AG08395 (cell line): ENCODE measurements at regions not wholly inside any gene's neighbourhood (a gene's known extent, or its start where the extent isn't known, plus 50 kb on each side); places are given as distances from the start of the nearest gene placed in this dataset.

Experiments used
- DNase-seq: peaks from one replicate; pipeline ENCODE4 v3.0.0; 2012; ENCODE audit warnings: mixed read lengths, low spot score

GRCh38 chr13:60286707-60287106 lies 110.3 kb upstream of the TDRD3 start:
- DNase-seq, result no peak

- no peak for DNase-seq
These were observed 108.5 kb upstream of the TDRD3 start for GRCh38 chr13:60288569-60288968.

GRCh38 chr13:60303166-60303565 lies 93.9 kb upstream of the TDRD3 start:
- DNase-seq, result no peak

GRCh38 chr13:60311527-60311926 lies 85.5 kb upstream of the TDRD3 start:
- no peak for DNase-seq

- DNase-seq, result no peak
These were observed 84.0 kb upstream of the TDRD3 start for GRCh38 chr13:60312851-60313505.

- DNase-seq, result no peak
These were observed 78.8 kb upstream of the TDRD3 start for GRCh38 chr13:60318186-60318585.

GRCh38 chr13:60324131-60324530 lies 72.9 kb upstream of the TDRD3 start:
- DNase-seq, result no peak

- DNase-seq, result no peak
These were observed 70.7 kb upstream of the TDRD3 start for GRCh38 chr13:60326273-60326672.

- DNase-seq, result no peak
These were observed 69.5 kb upstream of the TDRD3 start for GRCh38 chr13:60327511-60327910.

- no peak for DNase-seq
These were observed 68.9 kb upstream of the TDRD3 start for GRCh38 chr13:60328073-60328472.

GRCh38 chr13:60329221-60329923 lies 67.6 kb upstream of the TDRD3 start:
- DNase-seq, result peak; percentile 29

- no peak for DNase-seq
These were observed 65.6 kb upstream of the TDRD3 start for GRCh38 chr13:60331249-60332012.

GRCh38 chr13:60332682-60333081 lies 64.3 kb upstream of the TDRD3 start:
- no peak for DNase-seq

- no peak for DNase-seq
These were observed 62.7 kb upstream of the TDRD3 start for GRCh38 chr13:60334310-60334709.

GRCh38 chr13:60335531-60335930 lies 61.5 kb upstream of the TDRD3 start:
- peak; percentile 27 for DNase-seq

GRCh38 chr13:60338754-60339153 lies 58.3 kb upstream of the TDRD3 start:
- DNase-seq, result no peak

GRCh38 chr13:60343978-60344377 lies 53.0 kb upstream of the TDRD3 start:
- no peak for DNase-seq

- no peak for DNase-seq
These were observed 49.8 kb upstream of the TDRD3 start for GRCh38 chr13:60347174-60347573.
